Erythroblast (primary cell): ENCODE measurements at regions not wholly inside any gene's neighbourhood (a gene's known extent, or its start where the extent isn't known, plus 50 kb on each side); places are given as distances from the start of the nearest gene placed in this dataset.

ENCODE experiments used
- DNase-seq, 2 experiments: peaks; one replicate each; lab custom pipeline; 2025; lab: John Stamatoyannopoulos, UW
- GATA1 ChIP-seq: IDR thresholded peaks from 2 replicates; pipeline ENCODE4 v1.6.1; 2011; ENCODE audit warnings: low read depth, mild to moderate bottlenecking, control low read depth, low read length, moderate library complexity
- POLR2A ChIP-seq: IDR thresholded peaks from 2 replicates; pipeline ENCODE4 v1.6.1; 2011; ENCODE audit warnings: mild to moderate bottlenecking, low read length

DNA sequence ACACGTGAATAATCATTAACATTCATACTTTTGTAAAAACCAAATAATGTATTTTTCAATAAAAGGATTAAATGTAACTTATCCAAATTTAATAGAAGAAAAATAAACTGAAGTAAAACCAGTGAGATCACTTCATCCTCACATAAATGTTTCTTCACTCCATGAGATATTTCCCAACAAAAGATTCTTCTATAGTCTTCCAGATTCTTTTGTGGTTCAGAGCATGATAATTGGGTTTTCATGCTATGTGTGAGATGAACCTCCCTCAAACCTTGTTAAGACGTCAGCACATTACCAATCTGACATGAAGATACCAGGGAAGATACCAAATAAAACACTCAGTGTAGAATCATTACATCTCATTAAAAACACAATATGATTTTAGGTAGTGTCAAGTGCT, 62.9 kb upstream of the OXGR1 start:
- DNase-seq = no peak

DNA sequence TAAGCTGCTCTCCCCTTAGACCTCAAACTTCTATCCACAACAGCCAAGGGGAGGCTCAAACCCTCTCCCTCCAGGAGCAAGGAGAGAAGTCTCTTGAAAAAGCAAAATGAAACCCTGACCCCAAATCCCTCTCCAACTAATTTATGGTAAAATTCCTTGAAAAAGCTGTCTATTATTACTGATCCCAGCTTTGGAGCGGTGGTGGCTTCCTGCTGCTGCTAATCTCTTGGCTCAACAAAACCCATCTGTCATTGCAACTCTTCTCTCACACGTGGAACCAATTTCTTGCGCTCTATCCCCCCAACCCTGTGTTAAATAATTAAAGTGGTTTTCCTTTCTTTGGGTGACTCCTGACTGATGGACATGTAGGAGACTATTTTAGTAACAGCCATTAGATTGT, 64.1 kb upstream of the OXGR1 start:
- no peak for DNase-seq
- no peak for TF ChIP-seq POLR2A
- TF ChIP-seq GATA1 = no peak

More for the DNA sequence above, 62.9 kb upstream of the OXGR1 start:
- TF ChIP-seq POLR2A = no peak
- TF ChIP-seq GATA1 = no peak

DNA sequence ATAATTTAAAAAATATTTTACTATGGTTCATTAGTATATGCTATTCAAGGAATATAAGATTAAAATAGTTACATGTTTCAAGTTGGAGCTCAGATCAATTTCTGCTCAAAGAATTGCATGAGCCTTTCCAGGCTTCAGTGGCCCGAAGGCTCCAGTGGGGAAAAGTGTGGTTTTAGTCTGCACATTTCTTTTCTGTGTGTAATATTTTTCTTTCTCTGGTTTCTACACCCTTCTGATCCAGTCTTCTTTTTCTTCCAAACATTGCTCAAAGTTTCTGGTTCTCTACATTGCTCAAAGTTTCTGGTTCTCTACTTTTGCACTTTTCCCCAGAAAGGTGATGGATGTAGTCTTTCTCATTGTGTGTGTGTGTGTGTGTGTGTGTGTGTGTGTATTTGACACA, 64.7 kb upstream of the OXGR1 start:
- no peak for DNase-seq
- TF ChIP-seq POLR2A (no peak), GATA1 (no peak)

DNA sequence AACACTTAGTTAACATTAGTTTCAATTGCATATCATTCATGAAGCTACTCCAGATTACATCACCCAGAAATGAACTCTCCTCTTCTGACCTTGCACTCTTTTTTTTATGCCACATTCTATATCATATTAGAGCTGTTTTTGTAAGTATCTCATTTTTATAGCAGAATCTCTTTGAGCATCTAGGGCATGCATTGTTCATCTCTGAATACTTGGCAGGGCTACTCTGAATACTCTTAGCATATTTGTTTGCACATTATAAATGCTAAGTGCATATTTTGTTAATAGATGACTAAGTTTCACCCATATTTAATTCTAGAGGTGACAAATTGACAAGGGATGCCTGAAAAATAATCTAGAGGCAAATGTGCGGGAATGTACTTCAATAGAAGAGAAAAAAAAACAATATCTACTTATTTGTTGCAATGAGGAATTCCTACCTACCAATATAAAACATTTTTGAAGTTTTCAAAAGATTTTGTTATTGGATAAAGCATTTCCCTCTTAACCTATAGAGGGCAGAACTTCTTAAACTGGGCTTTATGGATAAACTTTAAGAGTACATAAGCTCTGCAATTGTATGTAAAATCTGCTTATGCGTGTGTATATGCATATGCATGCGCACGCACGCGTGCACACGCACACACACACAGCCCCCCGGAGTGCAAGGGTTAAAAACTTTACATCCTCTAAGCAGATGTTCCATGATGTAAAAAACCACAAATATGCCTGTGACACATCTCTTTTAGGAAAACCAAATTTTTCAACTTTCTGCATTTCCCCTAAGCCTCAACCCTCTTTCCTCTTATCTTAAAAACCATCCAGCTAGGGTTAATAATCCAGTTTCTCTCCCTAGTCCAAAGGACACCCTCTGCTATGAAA, 73.0 kb upstream of the OXGR1 start:
- no peak for TF ChIP-seq POLR2A
- no peak for TF ChIP-seq GATA1
- DNase-seq = no peak

DNA sequence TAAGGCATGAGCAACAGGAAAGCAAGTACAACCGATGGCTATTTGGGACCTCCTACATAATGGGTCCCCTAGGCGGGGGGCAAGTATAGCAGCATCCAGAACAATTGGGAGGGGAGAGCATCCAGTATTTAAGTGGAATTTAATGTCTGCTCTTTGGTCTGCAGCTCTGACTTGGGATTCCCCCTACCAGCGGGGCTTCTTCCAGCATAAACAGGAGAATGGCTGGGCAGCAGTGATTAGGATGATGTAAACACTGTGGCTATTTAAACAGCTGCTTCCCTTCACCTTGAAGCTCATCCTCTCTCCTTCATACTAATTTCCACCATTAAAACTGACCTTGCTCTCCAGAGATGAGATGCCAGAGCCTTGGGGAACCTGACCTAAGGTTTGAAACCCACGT, 73.9 kb upstream of the OXGR1 start:
- no peak for TF ChIP-seq GATA1
- TF ChIP-seq POLR2A = no peak
- no peak for DNase-seq

DNA sequence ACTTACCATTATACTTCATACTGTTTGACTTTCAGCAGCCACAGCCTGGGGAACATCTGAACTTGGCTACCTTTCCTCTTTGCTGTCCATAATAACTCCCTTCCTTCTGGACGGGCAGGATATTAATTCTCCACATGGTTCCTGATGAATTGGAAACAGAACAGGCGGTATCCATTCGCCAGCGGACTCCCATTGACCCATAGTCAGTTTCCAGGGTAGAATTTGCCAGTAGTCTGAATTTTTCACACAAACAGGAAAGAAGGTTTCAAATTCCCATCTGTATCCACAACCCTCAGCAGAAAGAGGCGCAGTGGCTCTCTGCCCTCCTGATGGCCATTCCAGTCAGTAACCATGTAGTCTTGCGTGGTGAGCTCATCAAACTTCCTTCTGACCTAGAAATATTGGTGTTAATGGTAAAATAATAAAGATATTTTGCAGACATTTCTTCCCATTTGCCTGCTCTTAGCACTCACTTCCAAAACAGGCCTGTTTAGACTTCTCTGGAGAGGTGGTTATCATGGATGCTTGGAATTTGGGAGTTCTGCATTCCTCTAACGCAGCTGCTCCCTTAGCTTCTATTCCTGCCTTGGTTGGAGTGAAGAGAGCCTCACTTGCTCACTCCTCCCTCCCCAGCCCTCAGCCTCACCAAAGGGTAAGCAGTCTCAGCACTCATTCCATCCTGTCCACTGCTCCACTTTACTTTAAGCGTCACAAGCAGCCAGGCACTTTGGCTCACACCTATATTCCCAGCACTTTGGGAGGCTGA, 75.0 kb upstream of the OXGR1 start:
- no peak for TF ChIP-seq GATA1
- TF ChIP-seq POLR2A = no peak

DNA sequence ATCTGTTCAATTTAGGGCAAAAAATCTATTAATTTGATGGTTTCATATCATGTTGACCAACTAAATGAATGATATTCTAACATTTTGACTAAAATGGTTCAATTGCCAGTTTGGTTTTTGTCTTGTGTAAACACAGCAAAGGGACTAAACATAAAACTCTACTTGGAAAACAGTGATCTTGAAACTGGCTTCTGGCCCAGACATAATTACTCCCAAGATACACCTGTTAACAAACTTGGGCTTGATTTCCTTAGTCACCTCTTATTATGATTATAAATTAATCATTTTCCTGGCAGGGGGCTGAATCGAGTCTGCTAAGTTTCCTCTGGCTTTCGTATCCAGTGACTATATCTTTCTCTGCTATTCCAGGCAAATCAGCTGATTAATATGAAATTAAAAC, 78.0 kb upstream of the OXGR1 start:
- DNase-seq = no peak
- no peak for TF ChIP-seq POLR2A
- TF ChIP-seq GATA1 = no peak

More for the DNA sequence above, 75.0 kb upstream of the OXGR1 start:
- no peak for DNase-seq

DNA sequence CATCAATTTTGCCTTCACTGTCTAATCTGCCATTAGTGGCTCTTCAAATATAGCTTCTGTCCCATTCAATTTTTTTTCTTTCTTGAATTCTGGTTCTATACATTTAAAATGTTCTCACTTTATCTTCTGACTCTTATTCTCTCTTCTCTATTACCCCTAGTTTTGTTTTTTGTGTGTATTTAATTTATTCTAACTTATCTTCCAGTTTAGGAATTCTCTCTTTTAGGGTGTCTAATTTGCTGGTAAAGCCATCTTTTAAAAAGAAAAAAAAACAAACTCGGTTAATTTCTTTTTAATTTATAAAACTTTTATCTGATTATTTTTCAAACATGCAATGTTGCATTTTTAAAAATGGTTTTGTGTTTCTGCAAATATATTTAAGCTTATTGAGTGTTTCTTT, 80.3 kb upstream of the OXGR1 start:
- TF ChIP-seq POLR2A (no peak), GATA1 (no peak)
- DNase-seq = no peak

DNA sequence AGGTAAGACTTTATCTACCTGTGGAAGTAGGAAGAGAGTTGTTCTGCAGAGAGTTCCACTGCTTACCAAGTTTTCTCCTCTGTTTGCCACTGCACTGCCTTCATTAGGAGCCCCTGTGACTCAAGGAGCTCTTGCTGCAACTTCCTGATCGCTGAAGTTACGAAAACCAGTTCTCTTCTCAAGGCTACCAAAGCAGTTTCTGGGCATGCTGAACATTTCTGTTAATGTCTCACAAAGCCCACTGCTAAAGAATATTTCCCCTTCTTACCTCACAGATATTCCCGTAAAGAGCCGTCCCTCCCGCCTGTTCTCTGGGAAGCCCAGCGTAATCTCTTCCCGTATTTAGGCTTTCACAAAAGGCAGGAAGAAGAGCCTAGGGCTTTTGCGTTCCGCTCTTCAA, 82.6 kb upstream of the OXGR1 start:
- no peak for TF ChIP-seq POLR2A
- TF ChIP-seq GATA1 = no peak
- no peak for DNase-seq

DNA sequence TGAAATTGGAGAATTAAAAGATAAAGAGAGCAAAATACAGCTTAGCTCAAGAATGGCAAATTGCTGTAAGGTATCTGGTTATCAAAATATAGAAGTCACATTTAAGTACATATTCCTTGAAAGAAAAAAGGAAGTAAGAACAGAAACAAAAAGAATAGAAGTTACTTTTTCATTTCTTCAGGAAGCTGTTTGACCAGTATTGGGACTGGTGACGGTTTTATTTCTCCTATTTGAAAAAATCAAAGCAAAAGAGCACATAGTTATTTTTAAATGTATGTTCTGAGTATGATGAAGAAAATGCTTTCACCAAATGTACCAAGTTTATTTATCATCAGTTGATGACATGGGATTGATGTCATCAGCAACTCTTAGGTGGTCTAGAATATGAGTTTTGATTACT, 83.1 kb upstream of the OXGR1 start:
- no peak for DNase-seq
- no peak for TF ChIP-seq POLR2A
- no peak for TF ChIP-seq GATA1

DNA sequence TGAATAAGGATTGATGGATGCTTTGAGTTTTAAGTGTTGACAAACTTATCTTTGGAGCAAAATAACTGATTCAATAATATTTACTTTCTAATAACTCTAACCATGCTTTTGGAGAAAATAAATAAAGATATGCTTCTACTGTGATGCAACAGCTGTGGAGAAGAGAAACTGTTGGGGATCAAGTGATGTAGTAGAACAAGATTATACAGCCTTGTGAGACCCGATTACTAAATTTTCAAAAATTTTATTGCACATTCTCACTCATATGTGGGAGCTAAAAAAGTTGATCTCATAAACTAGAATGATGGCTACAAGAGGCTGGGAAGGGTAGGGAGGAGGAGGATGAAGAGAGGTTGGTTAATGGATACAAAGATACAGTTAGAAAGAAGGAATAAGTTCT, 85.5 kb upstream of the OXGR1 start:
- TF ChIP-seq GATA1 (no peak), POLR2A (no peak)
- no peak for DNase-seq

DNA sequence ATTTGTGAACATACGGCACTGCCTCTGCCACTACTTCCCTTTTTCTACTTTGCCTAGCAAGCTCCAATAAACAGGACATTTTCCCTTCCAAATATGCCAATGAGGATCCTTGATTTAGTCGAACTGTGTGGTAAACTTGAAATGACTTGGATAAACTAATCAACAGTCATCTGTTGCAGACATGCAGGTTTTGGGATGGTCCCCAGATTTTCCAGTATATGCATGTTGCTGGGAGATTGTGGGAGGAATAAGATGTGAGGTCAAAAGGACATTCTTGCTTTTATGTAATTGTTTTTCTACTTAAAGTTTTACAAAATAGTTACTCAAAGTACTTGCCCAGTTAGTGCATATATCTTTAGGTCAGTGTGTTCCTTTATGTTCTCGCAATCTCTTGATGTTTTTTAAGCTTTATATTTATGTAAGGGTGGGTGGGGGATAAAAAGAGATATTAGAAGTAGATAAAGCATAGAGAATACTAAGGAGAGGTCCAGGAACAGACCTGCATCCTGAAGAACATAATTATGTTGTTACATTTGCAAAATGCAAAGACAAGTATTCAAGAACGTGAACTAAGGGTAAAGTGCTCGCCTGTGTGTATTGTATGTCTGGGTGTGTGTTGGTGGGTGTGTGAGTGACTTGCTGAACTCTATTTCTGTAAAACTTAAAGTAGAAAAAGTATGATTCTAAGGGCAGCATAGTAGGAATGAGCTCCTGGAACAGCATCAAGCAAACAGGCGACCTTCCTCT, 88.4 kb upstream of the OXGR1 start:
- DNase-seq = no peak
- TF ChIP-seq POLR2A (no peak), GATA1 (no peak)

DNA sequence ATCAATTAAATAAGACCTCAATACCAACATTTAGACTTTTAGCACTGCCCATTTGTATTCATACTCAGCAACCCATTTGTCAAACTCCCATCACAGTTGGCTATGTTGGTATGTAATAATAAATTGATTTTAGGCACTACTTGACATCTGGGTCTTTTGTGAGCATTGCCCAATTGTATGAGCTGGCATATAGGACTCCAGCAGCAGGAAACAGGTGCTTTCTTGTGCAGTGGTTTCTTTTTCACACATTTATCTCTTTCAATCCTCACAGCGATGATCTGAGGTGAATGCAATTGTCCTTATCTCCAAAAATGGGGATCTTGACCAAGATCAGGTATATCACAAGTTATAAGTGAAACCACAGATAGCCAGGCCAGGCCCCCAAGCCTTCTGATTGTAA, 96.9 kb upstream of the OXGR1 start:
- TF ChIP-seq GATA1 (no peak), POLR2A (no peak)
- DNase-seq = no peak
